Skeletal muscle tissue (tissue), 3 donors: ENCODE measurements at regions not wholly inside any gene's neighbourhood (a gene's known extent, or its start where the extent isn't known, plus 50 kb on each side); places are given as distances from the start of the nearest gene placed in this dataset.

Experiments
- H3K27ac ChIP-seq: one replicate; pipeline ENCODE4 v1.7.0; 2013; ENCODE audit warnings: mild to moderate bottlenecking, low read depth, low read length, inconsistent platforms
- H3K27me3 ChIP-seq, 3 donors: one replicate each; pipeline ENCODE4 v1.7.0; 2013; ENCODE audit warnings: low read length in 3 of 3; ENCODE audit not compliant: control insufficient read depth in 3 of 3, insufficient read depth in 3 of 3
- H3K36me3 ChIP-seq, 3 donors: one replicate each; pipeline ENCODE4 v1.7.0; 2013; ENCODE audit warnings: low read length in 3 of 3; ENCODE audit not compliant: control insufficient read depth in 3 of 3, insufficient read depth in 3 of 3
- H3K4me1 ChIP-seq, 3 donors: one replicate each; pipeline ENCODE4 v1.7.0; 2013; ENCODE audit warnings: low read length in 3 of 3, mild to moderate bottlenecking in 3 of 3; ENCODE audit not compliant: control insufficient read depth in 3 of 3, insufficient read depth in 3 of 3
- H3K4me3 ChIP-seq, 3 donors: one replicate each; pipeline ENCODE4 v1.7.0; 2013; ENCODE audit warnings: low read length in 3 of 3
- H3K9ac ChIP-seq, 3 donors: one replicate each; pipeline ENCODE4 v1.7.0; 2013; ENCODE audit warnings: low read length in 3 of 3, mild to moderate bottlenecking in 3 of 3, moderate library complexity in 2 of 3, low read depth in 1 of 3
- H3K9me3 ChIP-seq, 3 donors: one replicate each; pipeline ENCODE4 v1.7.0; 2013; ENCODE audit warnings: low read length in 3 of 3; ENCODE audit not compliant: control insufficient read depth in 3 of 3
- donor health status: Osteomylitis.

DNA sequence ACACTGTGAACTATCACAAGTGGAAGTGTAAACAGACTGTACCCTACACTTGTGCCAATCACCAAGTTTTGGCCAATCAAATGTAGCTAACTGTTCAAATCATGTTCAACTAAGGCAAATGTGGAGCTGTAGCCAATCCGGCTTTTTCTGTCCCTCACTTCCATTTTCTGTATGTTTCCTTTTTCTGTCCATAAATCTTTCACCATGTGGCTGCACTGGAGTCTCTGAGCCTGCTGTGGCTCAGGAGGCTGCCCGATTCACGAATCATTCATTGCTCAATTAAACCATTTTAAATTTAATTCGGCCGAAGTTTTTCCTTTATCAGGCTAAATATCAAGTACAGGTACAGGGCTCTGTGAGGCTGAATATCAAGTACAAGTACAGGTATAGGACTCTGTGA, 216.5 kb downstream of the RFC3 start:
- Histone ChIP-seq H3K9me3 (no peaks in the 10 kb centered on the region), H3K9ac (no peak overlapping the region), H3K27me3 (no peaks in the 10 kb centered on the region)

DNA sequence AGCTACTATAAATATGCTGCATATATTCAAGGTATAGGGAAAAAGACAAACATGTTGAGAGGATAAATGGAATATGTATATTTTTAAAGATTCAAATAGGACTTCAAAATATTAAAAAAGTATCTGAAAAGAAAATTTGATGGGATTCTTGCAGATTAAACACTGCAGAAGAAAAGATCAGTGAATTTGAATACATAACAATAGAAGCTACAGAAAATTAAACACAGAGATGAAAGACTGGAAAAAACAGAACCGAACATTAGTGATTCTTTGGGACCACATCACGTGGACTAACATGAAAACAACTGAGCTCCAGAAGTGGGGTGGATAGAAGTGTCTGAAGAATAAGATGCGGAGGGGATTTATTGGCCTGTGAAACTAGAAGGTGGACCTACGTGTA, 217.2 kb downstream of the RFC3 start:
- Histone ChIP-seq H3K9ac (no peak overlapping the region), H3K9me3 (no peaks in the 10 kb centered on the region), H3K27ac (no peak overlapping the region), H3K36me3 (no peaks in the 10 kb centered on the region), H3K4me1 (no peaks in the 10 kb centered on the region), H3K27me3 (no peaks in the 10 kb centered on the region), H3K4me3 (no peak overlapping the region)

More for the DNA sequence above, 216.5 kb downstream of the RFC3 start:
- H3K36me3 ChIP-seq: no peaks in the 10 kb centered on the region
- no peak overlapping the region for H3K4me3 ChIP-seq
- no peak overlapping the region for H3K27ac ChIP-seq
- no peaks in the 10 kb centered on the region for H3K4me1 ChIP-seq

DNA sequence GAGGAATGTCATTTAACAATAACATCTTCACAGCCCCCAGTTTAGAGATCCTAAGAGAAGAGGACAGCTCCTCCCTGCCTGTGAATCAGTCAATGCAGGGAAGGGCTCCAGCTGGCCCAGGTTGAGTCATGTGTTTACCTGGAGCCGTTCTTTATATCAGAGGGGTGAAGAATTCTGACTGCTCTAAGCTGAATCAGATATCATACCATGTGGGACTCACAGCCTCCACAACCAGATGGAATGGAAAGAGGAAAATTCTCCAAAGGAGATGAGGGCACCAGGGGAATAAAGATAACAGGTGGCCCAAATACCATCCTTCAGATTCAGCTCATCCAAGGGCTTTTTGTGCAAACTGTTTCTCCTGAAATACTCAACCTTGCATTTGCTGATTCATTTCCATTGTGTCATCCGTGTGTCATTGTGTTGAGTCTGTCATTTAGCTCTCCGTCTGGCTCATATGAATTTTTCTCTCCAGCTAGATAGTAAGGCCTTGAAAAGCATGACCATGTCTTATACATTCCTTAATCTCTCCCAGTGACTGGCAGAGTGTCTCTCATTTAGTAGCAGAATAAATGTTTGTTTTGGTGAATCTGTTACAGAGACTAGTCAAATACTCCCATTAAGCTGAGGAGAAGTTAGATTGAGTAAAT, 217.9 kb downstream of the RFC3 start:
- Histone ChIP-seq H3K36me3 (no peaks in the 10 kb centered on the region), H3K9me3 (no peaks in the 10 kb centered on the region), H3K4me3 (no peak overlapping the region), H3K4me1 (no peaks in the 10 kb centered on the region), H3K9ac (no peak overlapping the region), H3K27me3 (no peaks in the 10 kb centered on the region), H3K27ac (no peak overlapping the region)

DNA sequence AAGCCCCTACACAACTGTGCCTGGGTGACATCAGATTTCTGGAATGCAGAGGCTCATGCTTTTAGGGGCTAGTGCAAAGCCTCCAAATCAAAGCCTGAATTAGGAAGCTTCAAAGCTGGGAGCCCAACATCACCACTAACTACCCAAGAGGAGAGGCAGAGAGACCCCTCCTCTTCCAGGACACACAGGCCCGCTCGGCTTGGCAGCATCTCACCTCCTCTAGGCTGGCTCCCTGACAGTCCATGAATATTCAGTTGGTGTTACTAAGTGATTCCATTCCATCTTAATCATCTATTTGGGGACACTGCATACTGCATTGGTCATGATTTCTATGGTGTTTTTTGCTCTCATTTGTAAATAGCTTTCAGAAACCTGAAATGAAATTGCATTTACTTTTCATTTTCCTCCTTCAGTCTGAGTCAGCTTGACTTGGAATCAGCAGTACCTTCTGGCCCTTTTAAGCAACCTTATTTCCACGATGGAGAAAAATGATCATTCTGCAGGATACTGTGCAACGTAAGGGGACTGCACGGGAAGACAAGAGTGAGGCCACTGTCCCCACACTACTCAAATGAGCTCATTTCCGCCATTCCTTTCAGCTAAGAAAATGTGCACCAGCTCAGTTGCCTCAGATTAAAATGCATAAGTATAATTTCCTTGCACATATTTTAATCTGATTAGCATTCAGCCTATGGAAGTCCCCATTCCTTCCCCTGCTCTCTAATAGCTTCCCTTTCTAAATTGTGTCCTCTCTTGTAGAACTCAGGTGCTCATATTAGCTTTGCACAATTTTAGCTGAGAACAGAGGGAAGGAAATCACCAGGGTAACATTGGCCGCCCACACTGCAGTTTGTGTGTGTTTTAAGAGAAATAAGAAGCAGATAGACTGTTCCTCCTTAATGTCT, 219.9 kb downstream of the RFC3 start:
- no peaks in the 10 kb centered on the region for H3K27me3 ChIP-seq

DNA sequence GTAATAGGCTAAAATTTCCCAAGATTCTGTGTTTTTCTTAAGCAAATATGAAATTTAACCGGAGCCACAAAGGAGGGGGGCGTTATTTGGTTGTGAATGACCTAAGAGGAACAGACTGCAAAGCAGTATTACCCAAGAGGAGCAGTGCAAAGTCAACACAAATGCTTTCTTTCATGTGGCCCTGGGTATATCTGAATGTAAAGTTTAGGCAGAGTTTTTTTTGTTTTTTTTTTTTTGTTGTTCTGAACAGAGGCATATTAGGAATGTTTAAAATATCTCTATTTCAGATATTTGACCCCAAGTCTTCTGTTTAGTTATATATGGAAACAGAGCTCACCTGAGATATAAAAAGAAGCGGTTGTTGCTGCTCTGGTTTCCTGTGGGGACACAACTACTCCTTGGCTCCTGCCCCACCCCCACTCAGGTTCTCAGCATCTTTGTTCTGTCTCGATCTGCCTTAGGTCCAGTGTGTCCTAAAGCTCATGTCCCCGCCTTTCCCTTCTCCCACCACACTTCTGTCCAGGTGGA, 220.7 kb downstream of the RFC3 start:
- Histone ChIP-seq H3K27ac (no peak overlapping the region), H3K9me3 (no peaks in the 10 kb centered on the region), H3K9ac (no peak overlapping the region), H3K36me3 (no peaks in the 10 kb centered on the region), H3K4me1 (no peaks in the 10 kb centered on the region), H3K27me3 (no peaks in the 10 kb centered on the region), H3K4me3 (no peak overlapping the region)

More for the DNA sequence above, 219.9 kb downstream of the RFC3 start:
- Histone ChIP-seq H3K4me3 (no peak overlapping the region), H3K9me3 (no peaks in the 10 kb centered on the region), H3K36me3 (no peaks in the 10 kb centered on the region), H3K27ac (no peak overlapping the region), H3K9ac (no peak overlapping the region), H3K4me1 (no peaks in the 10 kb centered on the region)

DNA sequence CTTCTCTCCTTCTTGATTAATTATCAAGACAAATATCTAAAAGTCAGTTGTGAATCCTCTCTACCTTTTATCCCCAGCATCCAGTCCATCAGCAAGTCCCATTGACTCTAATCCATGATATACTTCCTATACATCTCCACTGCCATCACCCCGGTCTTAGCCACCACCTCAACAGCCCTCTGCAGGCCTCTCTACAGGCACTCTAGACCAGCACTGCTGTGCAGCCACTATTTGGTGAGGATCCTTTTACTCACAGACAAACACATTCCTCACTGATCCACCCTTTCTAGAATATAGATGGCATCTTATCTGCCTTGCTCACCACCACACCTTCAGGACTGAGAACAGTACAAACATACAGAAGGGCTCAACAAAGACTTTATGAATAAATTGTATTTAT, 221.7 kb downstream of the RFC3 start:
- Histone ChIP-seq H3K9me3 (no peaks in the 10 kb centered on the region), H3K4me3 (no peak overlapping the region), H3K4me1 (no peaks in the 10 kb centered on the region), H3K36me3 (no peaks in the 10 kb centered on the region), H3K27me3 (no peaks in the 10 kb centered on the region), H3K27ac (no peak overlapping the region), H3K9ac (no peak overlapping the region)

DNA sequence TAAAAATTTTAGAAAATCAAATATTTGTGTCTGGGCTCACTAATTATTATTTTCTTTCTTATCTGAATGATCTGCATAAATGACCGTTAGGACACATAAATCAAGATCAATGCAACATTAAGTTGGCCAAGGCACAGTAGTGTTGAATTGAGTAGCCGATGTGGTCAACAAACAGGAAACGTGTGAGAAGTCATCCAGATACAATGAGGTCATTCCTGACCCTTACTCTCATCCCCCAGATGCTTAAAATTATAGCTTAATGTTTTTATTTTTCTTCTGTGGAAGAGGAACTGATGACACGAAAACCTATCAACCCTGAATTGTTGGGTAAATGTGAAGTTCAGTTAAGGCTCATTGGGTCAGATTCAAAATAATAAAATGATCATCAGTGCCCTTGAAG, 222.9 kb downstream of the RFC3 start:
- no peaks in the 10 kb centered on the region for H3K9me3 ChIP-seq
- no peak overlapping the region for H3K27ac ChIP-seq
- H3K36me3 ChIP-seq: no peaks in the 10 kb centered on the region
- no peak overlapping the region for H3K4me3 ChIP-seq
- no peaks in the 10 kb centered on the region for H3K4me1 ChIP-seq
- H3K9ac ChIP-seq: no peak overlapping the region
- no peaks in the 10 kb centered on the region for H3K27me3 ChIP-seq

DNA sequence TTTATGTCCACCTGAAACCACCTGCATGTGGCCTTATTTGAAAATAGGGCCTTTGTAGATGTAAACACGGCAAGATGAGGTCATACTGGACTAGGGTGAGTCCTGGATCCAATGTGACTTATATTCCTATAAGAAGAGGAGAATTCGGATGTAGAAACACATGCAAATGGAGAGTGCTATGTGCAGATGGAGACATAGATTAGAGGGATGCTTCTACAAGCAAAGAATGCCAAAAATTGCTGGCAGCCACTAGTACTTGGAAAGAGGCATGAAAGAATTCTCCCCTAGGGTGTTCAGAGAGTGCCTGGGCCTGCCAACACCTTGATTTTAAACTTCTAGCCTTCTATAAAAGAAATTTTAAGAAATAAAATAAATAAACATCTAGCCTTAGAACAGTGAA, 226.1 kb downstream of the RFC3 start:
- no peak overlapping the region for H3K9ac ChIP-seq
- no peaks in the 10 kb centered on the region for H3K9me3 ChIP-seq
- no peak overlapping the region for H3K4me3 ChIP-seq
- no peaks in the 10 kb centered on the region for H3K4me1 ChIP-seq
- H3K36me3 ChIP-seq: no peaks in the 10 kb centered on the region
- H3K27ac ChIP-seq: no peak overlapping the region
- H3K27me3 ChIP-seq: no peaks in the 10 kb centered on the region

DNA sequence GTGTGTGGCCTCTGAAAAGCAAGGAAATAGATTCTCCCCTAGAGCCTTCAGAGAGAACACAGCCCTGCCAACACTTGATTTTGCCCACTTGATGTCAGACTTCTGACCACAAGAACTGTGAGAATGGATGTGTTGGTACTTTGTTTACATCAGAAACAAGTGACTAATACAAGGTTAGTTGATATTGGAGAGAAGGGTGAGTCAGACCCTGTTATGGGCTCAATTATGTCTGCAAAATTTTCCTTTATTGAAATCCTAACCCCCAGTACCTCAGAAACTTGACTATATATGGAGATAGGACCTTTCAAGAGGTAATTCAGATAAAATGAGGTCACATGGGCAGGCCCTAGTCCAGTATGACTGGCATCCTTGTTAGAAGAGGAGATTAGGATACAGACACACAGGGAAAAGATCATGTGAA, 226.7 kb downstream of the RFC3 start:
- H3K27ac ChIP-seq: no peak overlapping the region
- H3K4me1 ChIP-seq: no peaks in the 10 kb centered on the region
- H3K27me3 ChIP-seq: no peaks in the 10 kb centered on the region

DNA sequence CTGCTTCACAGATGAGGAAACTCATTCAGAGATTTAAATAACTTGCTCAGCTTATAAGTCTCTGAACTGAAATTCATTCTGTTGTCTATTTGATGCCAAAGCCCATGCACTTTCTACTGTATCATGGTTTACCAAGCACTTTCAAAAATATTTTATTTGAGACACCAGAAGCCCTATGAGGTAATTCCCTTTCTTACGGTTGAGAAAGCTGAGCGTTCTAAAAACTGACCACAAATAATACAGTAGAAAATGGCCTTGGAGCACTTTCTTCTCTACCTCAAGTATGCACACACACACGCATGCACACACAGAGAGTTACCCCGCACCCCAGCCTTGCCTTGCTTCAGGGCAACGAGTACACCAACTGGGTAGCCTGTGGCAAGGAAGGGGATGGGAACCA, 228.5 kb downstream of the RFC3 start:
- Histone ChIP-seq H3K27me3 (no peaks in the 10 kb centered on the region), H3K9ac (no peak overlapping the region), H3K4me3 (no peak overlapping the region), H3K4me1 (no peaks in the 10 kb centered on the region), H3K27ac (no peak overlapping the region), H3K9me3 (no peaks in the 10 kb centered on the region), H3K36me3 (no peaks in the 10 kb centered on the region)

More for the DNA sequence above, 226.7 kb downstream of the RFC3 start:
- H3K9me3 ChIP-seq: no peaks in the 10 kb centered on the region
- H3K36me3 ChIP-seq: no peaks in the 10 kb centered on the region
- no peak overlapping the region for H3K4me3 ChIP-seq
- no peak overlapping the region for H3K9ac ChIP-seq
